DMS79 treated with DMSO at 0.1 percent for 48 hours (cell line): ENCODE measurements at regions not wholly inside any gene's neighbourhood (a gene's known extent, or its start where the extent isn't known, plus 50 kb on each side); places are given as distances from the start of the nearest gene placed in this dataset.
A peak's percentile ranks its signal among the peaks of the same experiment; 100 is the strongest.
"Not testable (repeated sequence)": the region's sequence is repeated elsewhere in the genome, so short reads cannot be mapped to it uniquely, and the experiment has no call there.

Source experiments
- DNase-seq: peaks from one replicate; lab custom pipeline; 2025; lab: John Stamatoyannopoulos, UW

GRCh38 chr12:93208011-93208410, 169.7 kb upstream of the NUDT4 start:
- no peak for DNase-seq

GRCh38 chr12:93214523-93215289, 163.0 kb upstream of the NUDT4 start:
- DNase-seq, result no peak

GRCh38 chr12:93215290-93215678, 162.4 kb upstream of the NUDT4 start:
- DNase-seq, result no peak

GRCh38 chr12:93219947-93220346, 157.8 kb upstream of the NUDT4 start:
- no peak for DNase-seq

GRCh38 chr12:93221841-93222240, 155.9 kb upstream of the NUDT4 start:
- DNase-seq, result no peak

- DNase-seq, result peak; percentile 61
Measured at GRCh38 chr12:93223440-93224426, 154.0 kb upstream of the NUDT4 start.

- DNase-seq, result no peak
Measured at GRCh38 chr12:93225094-93225493, 152.6 kb upstream of the NUDT4 start.

- no peak for DNase-seq
Measured at GRCh38 chr12:93226361-93226760, 151.4 kb upstream of the NUDT4 start.

- DNase-seq, result no peak
Measured at GRCh38 chr12:93229494-93230325, 148.0 kb upstream of the NUDT4 start.

- no peak for DNase-seq
Measured at GRCh38 chr12:93230326-93230720, 147.4 kb upstream of the NUDT4 start.

GRCh38 chr12:93231938-93232337, 145.8 kb upstream of the NUDT4 start:
- DNase-seq, result no peak

- DNase-seq, result no peak
Measured at GRCh38 chr12:93234641-93235040, 143.1 kb upstream of the NUDT4 start.

GRCh38 chr12:93235881-93236280, 141.8 kb upstream of the NUDT4 start:
- DNase-seq, result no peak

- no peak for DNase-seq
Measured at GRCh38 chr12:93237235-93237915, 140.3 kb upstream of the NUDT4 start.

- DNase-seq, result not testable (repeated sequence)
Measured at GRCh38 chr12:93238512-93239262, 139.0 kb upstream of the NUDT4 start.

- DNase-seq, result not testable (repeated sequence)
Measured at GRCh38 chr12:93239789-93240188, 137.9 kb upstream of the NUDT4 start.

- no peak for DNase-seq
Measured at GRCh38 chr12:93242154-93242972, 135.4 kb upstream of the NUDT4 start.

- no peak for DNase-seq
Measured at GRCh38 chr12:93243382-93243688, 134.4 kb upstream of the NUDT4 start.

GRCh38 chr12:93243689-93244513, 133.8 kb upstream of the NUDT4 start:
- peak; percentile 94 for DNase-seq
